H9 (cell line): ENCODE measurements at regions not wholly inside any gene's neighbourhood (a gene's known extent, or its start where the extent isn't known, plus 50 kb on each side); places are given as distances from the start of the nearest gene placed in this dataset.

Source experiments
- DNase-seq: peaks from one replicate; pipeline ENCODE4 v3.0.0-alpha.2; 2017
- H2AFZ ChIP-seq: one replicate; pipeline ENCODE4 v1.6.1; 2013; ENCODE audit warnings: mild to moderate bottlenecking, low read length, control low read depth, moderate library complexity
- H2AK5ac ChIP-seq: 2 replicates; pipeline ENCODE4 v1.6.1; 2013; ENCODE audit warnings: low read length, control low read depth, mixed read lengths; ENCODE audit not compliant: insufficient read length
- H2BK120ac ChIP-seq: one replicate; pipeline ENCODE4 v1.6.1; 2013; ENCODE audit warnings: low read depth, mild to moderate bottlenecking, low read length, control low read depth, inconsistent platforms; ENCODE audit not compliant: poor library complexity, severe bottlenecking
- H2BK12ac ChIP-seq: 2 replicates; pipeline ENCODE4 v1.6.1; 2013; ENCODE audit warnings: low read length, control low read depth, mixed read lengths, low read depth; ENCODE audit not compliant: insufficient read length
- H2BK15ac ChIP-seq: 2 replicates; pipeline ENCODE4 v1.6.1; 2013; ENCODE audit warnings: low read depth, low read length, control low read depth
- H2BK20ac ChIP-seq: one replicate; pipeline ENCODE4 v1.6.1; 2013; ENCODE audit warnings: low read depth, mild to moderate bottlenecking, low read length, control low read depth, inconsistent platforms; ENCODE audit not compliant: poor library complexity, severe bottlenecking
- H2BK5ac ChIP-seq: 2 replicates; pipeline ENCODE4 v1.6.1; 2013; ENCODE audit warnings: low read length, control low read depth, mixed read lengths; ENCODE audit not compliant: insufficient read length
- H3K14ac ChIP-seq: 2 replicates; pipeline ENCODE4 v1.6.1; 2013; ENCODE audit warnings: low read length, control low read depth; ENCODE audit not compliant: insufficient read depth
- H3K18ac ChIP-seq: 2 replicates; pipeline ENCODE4 v1.6.1; 2013; ENCODE audit warnings: low read depth, mild to moderate bottlenecking, mixed read lengths, low read length, control low read depth; ENCODE audit not compliant: insufficient read length
- H3K23ac ChIP-seq: 2 replicates; pipeline ENCODE4 v1.6.1; 2013; ENCODE audit warnings: low read length, control low read depth, mixed read lengths, low read depth; ENCODE audit not compliant: insufficient read length
- H3K23me2 ChIP-seq: 2 replicates; pipeline ENCODE4 v1.6.1; 2013; ENCODE audit warnings: low read depth, mild to moderate bottlenecking, mixed read lengths, low read length, control low read depth; ENCODE audit not compliant: insufficient read length, poor library complexity, severe bottlenecking
- H3K27ac ChIP-seq: 2 replicates; pipeline ENCODE4 v1.5.1; 2013; ENCODE audit warnings: low read length, control low read depth, mixed read lengths, low read depth; ENCODE audit not compliant: insufficient read length
- H3K27me3 ChIP-seq: 2 replicates; pipeline ENCODE4 v1.6.1; 2013; ENCODE audit warnings: low read length, control low read depth, inconsistent platforms; ENCODE audit not compliant: insufficient read depth
- H3K4ac ChIP-seq: 2 replicates; pipeline ENCODE4 v1.6.1; 2013; ENCODE audit warnings: low read depth, mild to moderate bottlenecking, control low read depth, inconsistent platforms, low read length, moderate library complexity
- H3K4me1 ChIP-seq: 2 replicates; pipeline ENCODE4 v1.6.1; 2013; ENCODE audit warnings: low read length, control low read depth, inconsistent platforms; ENCODE audit not compliant: insufficient read depth
- H3K4me2 ChIP-seq: 2 replicates; pipeline ENCODE4 v1.6.1; 2013; ENCODE audit warnings: low read length, control low read depth, mixed read lengths; ENCODE audit not compliant: insufficient read length, insufficient read depth
- H3K56ac ChIP-seq: 2 replicates; pipeline ENCODE4 v1.6.1; 2013; ENCODE audit warnings: low read depth, mild to moderate bottlenecking, mixed read lengths, low read length, control low read depth; ENCODE audit not compliant: insufficient read length
- H3K79me1 ChIP-seq: 2 replicates; pipeline ENCODE4 v1.6.1; 2013; ENCODE audit warnings: low read depth, mild to moderate bottlenecking, moderate library complexity, low read length, control low read depth, inconsistent platforms; ENCODE audit not compliant: insufficient read depth, poor library complexity, severe bottlenecking
- H3K79me2 ChIP-seq: 2 replicates; pipeline ENCODE4 v1.6.1; 2013; ENCODE audit warnings: low read length, control low read depth, inconsistent platforms; ENCODE audit not compliant: insufficient read depth
- H3K9ac ChIP-seq: 2 replicates; pipeline ENCODE4 v1.6.1; 2013; ENCODE audit warnings: low read length, control low read depth, mixed read lengths; ENCODE audit not compliant: insufficient read length; ENCODE audit errors: extremely low read depth
- H3K9me3 ChIP-seq: one replicate; pipeline ENCODE4 v1.6.1; 2013; ENCODE audit warnings: low read depth, low read length, inconsistent platforms; ENCODE audit not compliant: control insufficient read depth
- H3T11ph ChIP-seq: one replicate; pipeline ENCODE4 v1.6.1; 2013; ENCODE audit warnings: mild to moderate bottlenecking, low read length, control low read depth, inconsistent platforms
- H4K20me1 ChIP-seq: one replicate; pipeline ENCODE4 v1.6.1; 2013; ENCODE audit not compliant: control insufficient read depth, insufficient read length, insufficient read depth
- H4K5ac ChIP-seq: 2 replicates; pipeline ENCODE4 v1.6.1; 2013; ENCODE audit warnings: low read depth, mild to moderate bottlenecking, mixed read lengths, low read length, control low read depth; ENCODE audit not compliant: insufficient read length
- H4K8ac ChIP-seq: replicated peaks from 2 replicates; pipeline ENCODE4 v1.6.1; 2013; ENCODE audit warnings: low read length, control low read depth, mixed read lengths, low read depth; ENCODE audit not compliant: insufficient read length
- H4K91ac ChIP-seq: 2 replicates; pipeline ENCODE4 v1.6.1; 2013; ENCODE audit warnings: low read depth, mild to moderate bottlenecking, moderate library complexity, mixed read lengths, low read length, control low read depth; ENCODE audit not compliant: insufficient read length
- H3K27ac Mint-ChIP-seq, 3 experiments: 2 replicates in 2 of 3; 3 replicates in 1 of 3; pipeline ENCODE4 v1.8.0; 2020 to 2021; ENCODE audit warnings: mixed read lengths in 3 of 3, mild to moderate bottlenecking in 1 of 3, moderate library complexity in 1 of 3
- H3K27me3 Mint-ChIP-seq: 2 replicates; pipeline ENCODE4 v1.8.0; 2021; ENCODE audit warnings: low read depth, mild to moderate bottlenecking, moderate library complexity, mixed read lengths
- H3K36me3 Mint-ChIP-seq, 3 experiments: 2 replicates in 2 of 3; 3 replicates in 1 of 3; pipeline ENCODE4 v1.8.0; 2020 to 2021; ENCODE audit warnings: low read depth in 3 of 3, mixed read lengths in 3 of 3; ENCODE audit not compliant: insufficient read depth in 1 of 3
- H3K4me1 Mint-ChIP-seq, 2 experiments: 2 replicates each; pipeline ENCODE4 v1.8.0; 2020; ENCODE audit warnings: mixed read lengths in 2 of 2
- H3K4me3 Mint-ChIP-seq, 2 experiments: 2 replicates in 1 of 2; 3 replicates in 1 of 2; pipeline ENCODE4 v1.8.0; 2020 to 2021; ENCODE audit warnings: mild to moderate bottlenecking in 2 of 2, mixed read lengths in 2 of 2, moderate library complexity in 1 of 2
- H3K9me3 Mint-ChIP-seq, 2 experiments: 2 replicates in 1 of 2; 3 replicates in 1 of 2; pipeline ENCODE4 v1.8.0; 2020; ENCODE audit warnings: mild to moderate bottlenecking in 2 of 2, mixed read lengths in 2 of 2, moderate library complexity in 1 of 2
- WGBS: extraction: QIAGEN DNeasy Blood & Tissue Kit; methylation state at CpG from one replicate; pipeline ENCODE4 v1.1.7; 2013; ENCODE audit warnings: missing lambda C conversion rate, low lambda C conversion rate, mixed read lengths; ENCODE audit not compliant: insufficient read length; ENCODE audit errors: extremely low coverage; 5-methylcytosine and 5-hydroxymethylcytosine counted together
- TF ChIP-seq, protein P1 (sequence below): fragments of 200-600 bp; sonication (generic); conservative IDR thresholded peaks from 3 replicates; pipeline ENCODE4 v1.8.0; 2021; ENCODE audit warnings: antibody characterized with exemption, mild to moderate bottlenecking

DNA sequence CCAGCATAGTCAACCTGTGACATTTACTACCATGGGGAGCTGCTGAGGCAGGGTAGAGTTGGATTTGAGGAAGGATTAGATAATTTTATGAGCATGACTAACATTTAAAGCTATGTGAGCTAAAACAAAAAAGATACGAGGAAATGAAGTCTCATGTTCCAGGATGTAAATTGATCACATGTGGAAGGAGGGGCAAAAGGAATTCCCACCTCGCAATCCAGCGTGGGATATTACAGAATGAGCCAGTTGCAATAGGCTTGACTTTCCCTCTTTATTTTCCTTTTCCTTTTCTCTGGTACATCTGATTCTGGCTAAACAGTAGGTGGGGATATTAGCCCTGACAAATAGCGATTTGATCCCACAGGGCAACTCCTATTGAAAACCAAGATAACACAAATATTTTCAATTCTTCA lies 214.9 kb upstream of the HMGA2 start:
- no peaks in the 10 kb centered on the region for H3K27me3 Mint-ChIP-seq
- H3K79me1 ChIP-seq, result no peaks in the 10 kb centered on the region
- H3K4me1 ChIP-seq, result no peaks in the 10 kb centered on the region
- no peaks in the 10 kb centered on the region for H3K9me3 Mint-ChIP-seq
- no peak overlapping the region for H4K5ac ChIP-seq
- no peaks in the 10 kb centered on the region for H3K23me2 ChIP-seq
- H3K9ac ChIP-seq, result no peak overlapping the region
- H3K4me1 Mint-ChIP-seq, result 0 out of 4 replicates have a peak, but pooled peaks cover 0 to 3% of the 10 kb centered on the region in 2 experiments
- no peak overlapping the region for H3K14ac ChIP-seq
- H3K56ac ChIP-seq, result no peak overlapping the region
- H2BK12ac ChIP-seq, result no peak overlapping the region
- H3T11ph ChIP-seq, result no peak overlapping the region
- no peak overlapping the region for H3K4me3 Mint-ChIP-seq
- H3K4ac ChIP-seq, result no peak overlapping the region
- no CpG with 5 or more reads among the region's 4 CpGs for WGBS
- H3K4me2 ChIP-seq, result no peak overlapping the region
- no peak overlapping the region for H3K23ac ChIP-seq
- H3K27me3 ChIP-seq, result no peaks in the 10 kb centered on the region
- H2BK15ac ChIP-seq, result no peak overlapping the region
- no peak overlapping the region for H2BK5ac ChIP-seq
- H3K36me3 Mint-ChIP-seq, result no peaks in the 10 kb centered on the region; a peak in 1 of 7 replicates
- no peaks in the 10 kb centered on the region; the same call in 1 of the 2 replicates for H3K79me2 ChIP-seq
- no peak overlapping the region for H2BK20ac ChIP-seq
- H3K18ac ChIP-seq, result no peak overlapping the region
- H3K27ac ChIP-seq, result no peak overlapping the region
- H2AK5ac ChIP-seq, result no peak overlapping the region
- no peak overlapping the region for H2AFZ ChIP-seq
- no peaks in the 10 kb centered on the region for H4K20me1 ChIP-seq
- TF ChIP-seq, protein P1, sequence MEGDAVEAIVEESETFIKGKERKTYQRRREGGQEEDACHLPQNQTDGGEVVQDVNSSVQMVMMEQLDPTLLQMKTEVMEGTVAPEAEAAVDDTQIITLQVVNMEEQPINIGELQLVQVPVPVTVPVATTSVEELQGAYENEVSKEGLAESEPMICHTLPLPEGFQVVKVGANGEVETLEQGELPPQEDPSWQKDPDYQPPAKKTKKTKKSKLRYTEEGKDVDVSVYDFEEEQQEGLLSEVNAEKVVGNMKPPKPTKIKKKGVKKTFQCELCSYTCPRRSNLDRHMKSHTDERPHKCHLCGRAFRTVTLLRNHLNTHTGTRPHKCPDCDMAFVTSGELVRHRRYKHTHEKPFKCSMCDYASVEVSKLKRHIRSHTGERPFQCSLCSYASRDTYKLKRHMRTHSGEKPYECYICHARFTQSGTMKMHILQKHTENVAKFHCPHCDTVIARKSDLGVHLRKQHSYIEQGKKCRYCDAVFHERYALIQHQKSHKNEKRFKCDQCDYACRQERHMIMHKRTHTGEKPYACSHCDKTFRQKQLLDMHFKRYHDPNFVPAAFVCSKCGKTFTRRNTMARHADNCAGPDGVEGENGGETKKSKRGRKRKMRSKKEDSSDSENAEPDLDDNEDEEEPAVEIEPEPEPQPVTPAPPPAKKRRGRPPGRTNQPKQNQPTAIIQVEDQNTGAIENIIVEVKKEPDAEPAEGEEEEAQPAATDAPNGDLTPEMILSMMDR, result no peak; the same call in 2 of the 3 replicates
- DNase-seq, result no peak
- no peak overlapping the region for H4K91ac ChIP-seq
- H3K9me3 ChIP-seq, result no peaks in the 10 kb centered on the region
- H4K8ac ChIP-seq, result no peak overlapping the region
- no peak overlapping the region for H3K27ac Mint-ChIP-seq
- no peak overlapping the region for H2BK120ac ChIP-seq
